ENCODE measurements at regions not wholly inside any gene's neighbourhood (a gene's known extent, or its start where the extent isn't known, plus 50 kb on each side); places are given as distances from the start of the nearest gene placed in this dataset.
"Not testable (repeated sequence)": the region's sequence is repeated elsewhere in the genome, so short reads cannot be mapped to it uniquely, and the experiment has no call there.

GRCh38 chr5:136740228-136740627 lies 374.9 kb upstream of the TRPC7 start (continued):
- TF ChIP-seq SP2 (IDR thresholded peaks at IDR 0.05; ENCODE audit: low read length) (no peak), CBX8 (IDR thresholded peaks at IDR 0.05; ENCODE audit: borderline replicate concordance, low read depth, low read length) (no peak), TCF12 (IDR thresholded peaks at IDR 0.05; ENCODE audit: low read depth, low read length) (no peak), FOSL1 (IDR thresholded peaks at IDR 0.05; ENCODE audit: insufficient read depth, low read depth, low read length) (no peak), CTCF (IDR thresholded peaks at IDR 0.05; ENCODE audit: control extremely low read depth in 1 of 3, insufficient read depth in 1 of 3, low read depth in 1 of 3, low read length in 3 of 3) (no peak), SIN3A (conservative IDR thresholded peaks at IDR 0.05 in 1 of 2, IDR thresholded peaks at IDR 0.05 in 1 of 2; ENCODE audit: low read depth in 1 of 2, low read length in 2 of 2) (no peak)

- FAIRE-seq; H3K23me2 ChIP-seq (ENCODE audit: low read depth, low read length); H4K20me1 ChIP-seq (replicated peaks in 1 of 2; ENCODE audit: control insufficient read depth in 1 of 2, insufficient read depth in 2 of 2, low read length in 2 of 2); H3K56ac ChIP-seq (replicated peaks; ENCODE audit: insufficient read length, low read depth, low read length); H2BK12ac ChIP-seq (ENCODE audit: low read depth, low read length); H2BK15ac ChIP-seq (ENCODE audit: low read length); H3K18ac ChIP-seq (ENCODE audit: extremely low read depth, low read length); H2BK5ac ChIP-seq (ENCODE audit: low read depth, low read length); H3K4me3 ChIP-seq (ENCODE audit: extremely low read depth in 1 of 4, insufficient read depth in 2 of 4, low read depth in 3 of 4, low read length in 4 of 4); H2BK20ac ChIP-seq (ENCODE audit: low read length); H2BK120ac ChIP-seq (replicated peaks; ENCODE audit: low read depth, low read length); POLR2A ChIA-PET (ENCODE audit: partially characterized antibody); H4K8ac ChIP-seq (ENCODE audit: extremely low read depth, insufficient read depth, low read length); DNase-seq (ENCODE audit: low read depth in 1 of 2, low spot score in 2 of 2); H3K79me2 ChIP-seq (ENCODE audit: control insufficient read depth in 1 of 2, insufficient read depth in 2 of 2, low read length in 2 of 2); H3K27ac ChIP-seq (ENCODE audit: low read depth, low read length); H3K4me2 ChIP-seq (ENCODE audit: insufficient read depth in 1 of 2, low read depth in 2 of 2, low read length in 2 of 2); H2AFZ ChIP-seq (ENCODE audit: low read length); H3K14ac ChIP-seq (ENCODE audit: insufficient read length); H4K91ac ChIP-seq (replicated peaks; ENCODE audit: insufficient read length, low read length); H3K4me1 ChIP-seq (replicated peaks in 1 of 4; ENCODE audit: control insufficient read depth in 3 of 4, insufficient read depth in 4 of 4, low read length in 3 of 4); H3K27me3 ChIP-seq (replicated peaks in 1 of 4; ENCODE audit: control insufficient read depth in 3 of 4, extremely low read depth in 1 of 4, insufficient read depth in 3 of 4, low read length in 3 of 4); H2AK5ac ChIP-seq (ENCODE audit: low read depth, low read length); H3K79me1 ChIP-seq (ENCODE audit: low read depth, low read length); H3K23ac ChIP-seq (ENCODE audit: insufficient read length); H3K4ac ChIP-seq (replicated peaks; ENCODE audit: insufficient read length, low read depth, low read length); H3K9ac ChIP-seq (replicated peaks in 1 of 4; ENCODE audit: extremely low read depth in 1 of 4, low read depth in 3 of 4, low read length in 3 of 4); H4K5ac ChIP-seq (ENCODE audit: insufficient read length, low read depth, low read length); H3K36me3 ChIP-seq (ENCODE audit: control insufficient read depth in 2 of 4, insufficient read depth in 4 of 4, low read length in 3 of 4): not testable (repeated sequence)
- 89% methylated on average over 4 of the region's 4 CpGs; no CpG with 5 or more reads in 1 of the 2 experiments for WGBS, 2 experiments (ENCODE audit: extremely low coverage in 1 of 2, insufficient coverage in 1 of 2, insufficient read length in 1 of 2, insufficient replicate concordance in 2 of 2, low coverage in 1 of 2, low lambda C conversion rate in 2 of 2, missing lambda C conversion rate in 1 of 2)
- CTCF ChIA-PET (ENCODE audit: partially characterized antibody) = interaction anchor here (0.7 to 1.2 kb wide), 2 partner anchors 10 to 12 kb away, joined by 3 read pairs; no protein-coding TSS in a partner anchor
- H3K9me3 ChIP-seq (ENCODE audit: insufficient read depth in 2 of 2, low read depth in 1 of 2, low read length in 1 of 2) = peaks cover 14 to 23% of the 10 kb centered on the region in 2 experiments
These were observed 373.9 kb upstream of the TRPC7 start for GRCh38 chr5:136739271-136739670.

Data from H1 (cell line).